ENCODE measurements at regions not wholly inside any gene's neighbourhood (a gene's known extent, or its start where the extent isn't known, plus 50 kb on each side); places are given as distances from the start of the nearest gene placed in this dataset.

- no peak overlapping the region for H3K4me3 ChIP-seq (ENCODE audit: insufficient read depth, low read depth, low read length)
- no peaks in the 10 kb centered on the region for H3K27me3 ChIP-seq (ENCODE audit: control insufficient read depth, insufficient read depth, low read length)
- no peak for DNase-seq
- H3K36me3 ChIP-seq (replicated peaks; ENCODE audit: control insufficient read depth, insufficient read depth, low read length) = no peaks in the 10 kb centered on the region
Measured at GRCh38 chr10:78284381-78284780, 250.7 kb downstream of the RPS24 start.

GRCh38 chr10:78285226-78285625, 251.6 kb downstream of the RPS24 start:
- Histone ChIP-seq H3K4me3 (ENCODE audit: insufficient read depth, low read depth, low read length) (no peak overlapping the region), H3K27me3 (ENCODE audit: control insufficient read depth, insufficient read depth, low read length) (no peaks in the 10 kb centered on the region), H3K36me3 (replicated peaks; ENCODE audit: control insufficient read depth, insufficient read depth, low read length) (no peaks in the 10 kb centered on the region)
- no peak for DNase-seq

GRCh38 chr10:78286186-78286585, 252.5 kb downstream of the RPS24 start:
- no peak overlapping the region for H3K4me3 ChIP-seq (ENCODE audit: insufficient read depth, low read depth, low read length)
- peak; percentile 82 for DNase-seq
- H3K27me3 ChIP-seq (ENCODE audit: control insufficient read depth, insufficient read depth, low read length) = no peaks in the 10 kb centered on the region
- no peaks in the 10 kb centered on the region for H3K36me3 ChIP-seq (replicated peaks; ENCODE audit: control insufficient read depth, insufficient read depth, low read length)

GRCh38 chr10:78286668-78287067, 253.0 kb downstream of the RPS24 start:
- H3K36me3 ChIP-seq (replicated peaks; ENCODE audit: control insufficient read depth, insufficient read depth, low read length) = no peaks in the 10 kb centered on the region
- H3K27me3 ChIP-seq (ENCODE audit: control insufficient read depth, insufficient read depth, low read length) = no peaks in the 10 kb centered on the region
- H3K4me3 ChIP-seq (ENCODE audit: insufficient read depth, low read depth, low read length) = no peak overlapping the region
- DNase-seq = no peak

GRCh38 chr10:78287618-78288017, 254.0 kb downstream of the RPS24 start:
- no peak for DNase-seq
- H3K27me3 ChIP-seq (ENCODE audit: control insufficient read depth, insufficient read depth, low read length) = no peaks in the 10 kb centered on the region
- no peaks in the 10 kb centered on the region for H3K36me3 ChIP-seq (replicated peaks; ENCODE audit: control insufficient read depth, insufficient read depth, low read length)

GRCh38 chr10:78288663-78289062, 255.0 kb downstream of the RPS24 start:
- no peak overlapping the region for H3K4me3 ChIP-seq (ENCODE audit: insufficient read depth, low read depth, low read length)
- no peak for DNase-seq
- H3K27me3 ChIP-seq (ENCODE audit: control insufficient read depth, insufficient read depth, low read length) = no peaks in the 10 kb centered on the region
- H3K36me3 ChIP-seq (replicated peaks; ENCODE audit: control insufficient read depth, insufficient read depth, low read length) = no peaks in the 10 kb centered on the region

More at GRCh38 chr10:78287618-78288017, 254.0 kb downstream of the RPS24 start:
- H3K4me3 ChIP-seq (ENCODE audit: insufficient read depth, low read depth, low read length) = no peak overlapping the region

- DNase-seq = peak; percentile 55
- no peak overlapping the region for H3K4me3 ChIP-seq (ENCODE audit: insufficient read depth, low read depth, low read length)
- H3K36me3 ChIP-seq (replicated peaks; ENCODE audit: control insufficient read depth, insufficient read depth, low read length) = no peaks in the 10 kb centered on the region
- no peaks in the 10 kb centered on the region for H3K27me3 ChIP-seq (ENCODE audit: control insufficient read depth, insufficient read depth, low read length)
Measured at GRCh38 chr10:78290131-78290750, 256.6 kb downstream of the RPS24 start.

- DNase-seq = no peak
- Histone ChIP-seq H3K36me3 (replicated peaks; ENCODE audit: control insufficient read depth, insufficient read depth, low read length) (no peaks in the 10 kb centered on the region), H3K4me3 (ENCODE audit: insufficient read depth, low read depth, low read length) (no peak overlapping the region), H3K27me3 (ENCODE audit: control insufficient read depth, insufficient read depth, low read length) (no peaks in the 10 kb centered on the region)
Measured at GRCh38 chr10:78291722-78292121, 258.1 kb downstream of the RPS24 start.

GRCh38 chr10:78292250-78292981, 258.8 kb downstream of the RPS24 start:
- H3K36me3 ChIP-seq (replicated peaks; ENCODE audit: control insufficient read depth, insufficient read depth, low read length) = no peaks in the 10 kb centered on the region
- no peak for DNase-seq
- H3K4me3 ChIP-seq (ENCODE audit: insufficient read depth, low read depth, low read length) = no peak overlapping the region
- H3K27me3 ChIP-seq (ENCODE audit: control insufficient read depth, insufficient read depth, low read length) = no peaks in the 10 kb centered on the region

- Histone ChIP-seq H3K27me3 (ENCODE audit: control insufficient read depth, insufficient read depth, low read length) (no peaks in the 10 kb centered on the region), H3K36me3 (replicated peaks; ENCODE audit: control insufficient read depth, insufficient read depth, low read length) (no peaks in the 10 kb centered on the region), H3K4me3 (ENCODE audit: insufficient read depth, low read depth, low read length) (no peak overlapping the region)
- DNase-seq = peak; percentile 75
Measured at GRCh38 chr10:78292982-78293865, 259.6 kb downstream of the RPS24 start.

GRCh38 chr10:78295242-78295641, 261.6 kb downstream of the RPS24 start:
- H3K4me3 ChIP-seq (ENCODE audit: insufficient read depth, low read depth, low read length) = no peak overlapping the region
- H3K27me3 ChIP-seq (ENCODE audit: control insufficient read depth, insufficient read depth, low read length) = no peaks in the 10 kb centered on the region
- no peaks in the 10 kb centered on the region for H3K36me3 ChIP-seq (replicated peaks; ENCODE audit: control insufficient read depth, insufficient read depth, low read length)
- DNase-seq = no peak

GRCh38 chr10:78296785-78297184, 263.1 kb downstream of the RPS24 start:
- H3K36me3 ChIP-seq (replicated peaks; ENCODE audit: control insufficient read depth, insufficient read depth, low read length) = no peaks in the 10 kb centered on the region
- DNase-seq = no peak
- H3K27me3 ChIP-seq (ENCODE audit: control insufficient read depth, insufficient read depth, low read length) = no peaks in the 10 kb centered on the region
- no peak overlapping the region for H3K4me3 ChIP-seq (ENCODE audit: insufficient read depth, low read depth, low read length)

- no peak overlapping the region for H3K4me3 ChIP-seq (ENCODE audit: insufficient read depth, low read depth, low read length)
- no peak for DNase-seq
- no peaks in the 10 kb centered on the region for H3K27me3 ChIP-seq (ENCODE audit: control insufficient read depth, insufficient read depth, low read length)
Measured at GRCh38 chr10:78297997-78298396, 264.3 kb downstream of the RPS24 start.

GRCh38 chr10:78298835-78299234, 265.2 kb downstream of the RPS24 start:
- Histone ChIP-seq H3K4me3 (ENCODE audit: insufficient read depth, low read depth, low read length) (no peak overlapping the region), H3K27me3 (ENCODE audit: control insufficient read depth, insufficient read depth, low read length) (no peaks in the 10 kb centered on the region), H3K36me3 (replicated peaks; ENCODE audit: control insufficient read depth, insufficient read depth, low read length) (no peaks in the 10 kb centered on the region)
- DNase-seq = no peak

More at GRCh38 chr10:78297997-78298396, 264.3 kb downstream of the RPS24 start:
- H3K36me3 ChIP-seq (replicated peaks; ENCODE audit: control insufficient read depth, insufficient read depth, low read length) = no peaks in the 10 kb centered on the region

All from H7 (cell line).